ENCODE measurements at regions not wholly inside any gene's neighbourhood (a gene's known extent, or its start where the extent isn't known, plus 50 kb on each side); places are given as distances from the start of the nearest gene placed in this dataset.

DNA sequence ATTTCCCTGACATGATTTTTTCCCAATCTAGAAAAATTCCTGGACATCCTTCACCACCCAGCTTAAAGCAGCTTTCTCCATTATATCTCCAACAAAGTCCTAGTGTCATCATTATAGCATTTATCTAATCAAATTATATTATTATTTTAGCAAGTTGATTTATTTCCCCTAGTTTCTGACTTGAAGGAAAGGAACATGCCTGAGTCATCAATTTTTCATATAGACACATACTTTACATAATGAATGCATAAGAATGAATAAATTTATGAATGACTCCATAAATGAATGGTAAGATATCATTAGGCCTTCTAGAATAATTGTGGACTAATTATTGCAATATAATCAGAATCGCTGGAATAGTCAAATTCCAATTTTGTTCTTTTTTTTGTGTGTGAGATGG lies 79.4 kb upstream of the COL11A1 start:
- TF ChIP-seq EZH2phosphoT487 (IDR thresholded peaks at IDR 0.05) (no peak), CTCF (IDR thresholded peaks at IDR 0.05) (no peak), EZH2 (IDR thresholded peaks at IDR 0.05) (no peak)

Measured in neural progenitor cell (in vitro differentiated cells).